MG63 (cell line): ENCODE measurements at regions not wholly inside any gene's neighbourhood (a gene's known extent, or its start where the extent isn't known, plus 50 kb on each side); places are given as distances from the start of the nearest gene placed in this dataset.
A peak's percentile ranks its signal among the peaks of the same experiment; 100 is the strongest.

Experiments
- DNase-seq: peaks from one replicate; pipeline ENCODE4 v3.0.0-alpha.2; 2020
- H3K27me3 ChIP-seq: fragments of 250-450 bp; sonication (Bioruptor Pico); 2 replicates; pipeline ENCODE4 v1.5.1; 2020; ENCODE audit warnings: mild to moderate bottlenecking, moderate library complexity
- H3K36me3 ChIP-seq: fragments of 250-450 bp; sonication (Bioruptor Pico); 2 replicates; pipeline ENCODE4 v1.5.1; 2020; ENCODE audit warnings: mild to moderate bottlenecking, moderate library complexity
- H3K4me3 ChIP-seq: fragments of 250-450 bp; sonication (Bioruptor Pico); 2 replicates; pipeline ENCODE4 v1.5.1; 2020; ENCODE audit warnings: mild to moderate bottlenecking, moderate library complexity
- H3K9me3 ChIP-seq: fragments of 250-450 bp; sonication (Bioruptor Pico); 2 replicates; pipeline ENCODE4 v1.5.1; 2020; ENCODE audit warnings: mild to moderate bottlenecking, moderate library complexity

DNA sequence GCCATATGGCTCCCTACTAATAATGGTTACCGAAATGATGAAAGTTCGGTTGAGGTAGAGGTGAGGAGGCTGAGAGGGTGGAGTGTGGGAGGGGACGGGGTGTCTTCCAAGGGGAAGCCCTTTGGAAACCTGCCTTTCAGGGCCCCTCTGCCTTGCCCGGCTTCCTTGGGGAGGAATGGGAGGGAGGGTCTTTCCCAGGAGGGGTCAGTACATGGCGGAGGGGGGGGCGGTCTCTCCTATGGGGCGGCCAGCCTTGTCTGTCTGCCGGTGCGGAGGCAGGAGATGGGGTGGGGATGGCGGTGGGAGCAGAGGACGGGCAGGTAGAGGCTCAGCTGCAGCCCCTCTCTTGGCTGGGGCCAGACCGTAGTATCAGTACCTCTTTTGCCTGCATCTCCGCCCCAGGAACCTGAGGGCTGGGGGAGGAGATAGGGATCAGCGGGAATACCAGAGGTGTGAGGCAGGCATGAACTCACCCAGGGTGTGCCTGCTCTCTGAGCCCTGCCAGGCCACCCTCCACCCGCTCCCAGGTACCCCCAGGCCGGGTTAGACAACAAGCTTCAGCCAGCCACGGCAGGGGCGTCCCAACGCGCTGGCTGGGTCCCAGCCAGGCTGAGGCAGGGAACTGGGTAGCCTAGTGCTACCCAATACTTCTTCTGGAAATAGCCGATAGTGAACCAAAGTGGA, 79.4 kb upstream of the POU3F1 start:
- no peak for DNase-seq
- Histone ChIP-seq H3K4me3 (no peak overlapping the region), H3K9me3 (no peaks in the 10 kb centered on the region), H3K27me3 (no peaks in the 10 kb centered on the region), H3K36me3 (no peaks in the 10 kb centered on the region)

GRCh38 chr1:38125016-38125415, 78.4 kb upstream of the POU3F1 start:
- 0 out of 2 replicates have a peak, but pooled peaks cover 2% of the 10 kb centered on the region for H3K9me3 ChIP-seq
- no peak overlapping the region for H3K4me3 ChIP-seq
- no peaks in the 10 kb centered on the region for H3K27me3 ChIP-seq
- H3K36me3 ChIP-seq, result no peaks in the 10 kb centered on the region
- DNase-seq, result no peak

DNA sequence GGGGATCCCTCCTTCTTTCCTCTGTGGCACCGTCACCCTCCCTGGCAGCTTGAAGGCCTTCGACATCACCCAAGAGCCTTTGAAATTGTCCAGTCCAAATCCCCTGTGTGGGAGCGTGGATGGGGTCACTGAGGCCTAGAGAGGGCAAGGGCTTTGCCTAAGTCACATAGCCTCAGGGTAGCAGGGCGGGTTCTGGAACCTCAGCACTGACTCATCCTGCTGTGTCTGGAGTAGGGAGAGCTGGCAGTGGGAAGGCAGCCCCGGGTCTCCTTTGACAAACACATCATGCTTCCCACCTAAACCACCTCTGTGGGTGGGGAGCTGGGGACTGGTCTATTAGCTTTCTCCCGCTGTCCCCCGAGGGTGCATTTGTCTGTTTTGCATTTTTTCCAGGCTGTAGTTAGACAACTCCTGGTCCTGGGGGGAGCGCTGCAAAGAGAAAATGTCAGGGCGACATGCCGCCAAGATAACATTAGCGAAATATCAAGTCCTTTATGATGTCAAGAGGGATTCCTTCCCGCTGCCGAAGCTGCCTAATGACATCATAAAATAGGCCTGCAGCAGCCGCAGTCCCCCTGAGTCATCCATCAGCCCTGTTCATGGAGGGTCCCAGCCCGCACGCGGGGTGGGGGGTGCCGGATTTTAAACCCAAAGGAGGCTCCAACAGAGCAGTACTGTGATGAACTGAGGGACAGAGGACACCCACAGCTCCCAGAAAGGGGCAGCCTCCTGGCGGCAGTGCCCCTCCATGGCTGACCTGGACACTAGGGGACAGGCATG, 77.0 kb upstream of the POU3F1 start:
- H3K9me3 ChIP-seq, result 0 out of 2 replicates have a peak, but pooled peaks cover 2% of the 10 kb centered on the region
- no peak overlapping the region for H3K4me3 ChIP-seq
- no peaks in the 10 kb centered on the region for H3K36me3 ChIP-seq
- H3K27me3 ChIP-seq, result no peaks in the 10 kb centered on the region
- peak; percentile 86 for DNase-seq

DNA sequence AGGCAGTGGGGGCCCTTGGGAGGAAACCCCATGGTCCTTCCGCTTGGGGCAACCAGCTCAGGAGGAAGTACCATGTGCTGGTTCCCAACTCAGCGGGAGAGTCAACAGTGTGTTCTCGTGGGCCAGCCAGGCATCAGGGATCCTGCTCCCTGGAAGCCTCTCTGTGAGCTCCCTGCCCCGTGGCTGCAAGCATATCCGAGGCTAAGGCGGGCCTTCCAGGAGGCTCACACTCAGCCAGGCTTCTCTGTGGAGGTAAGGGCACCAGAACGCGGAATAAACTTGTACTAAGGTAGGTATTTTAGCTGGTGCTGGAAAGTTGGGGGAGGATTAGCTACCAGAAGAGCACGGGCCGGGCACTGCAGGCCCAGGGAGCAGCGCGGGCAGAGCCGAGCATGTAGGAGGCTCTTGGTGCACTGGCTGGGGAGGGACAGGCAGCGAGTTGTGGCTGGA, 74.7 kb upstream of the POU3F1 start:
- Histone ChIP-seq H3K4me3 (no peak overlapping the region), H3K36me3 (no peaks in the 10 kb centered on the region), H3K27me3 (no peaks in the 10 kb centered on the region), H3K9me3 (0 out of 2 replicates have a peak, but pooled peaks cover 2% of the 10 kb centered on the region)
- DNase-seq, result peak; percentile 22

DNA sequence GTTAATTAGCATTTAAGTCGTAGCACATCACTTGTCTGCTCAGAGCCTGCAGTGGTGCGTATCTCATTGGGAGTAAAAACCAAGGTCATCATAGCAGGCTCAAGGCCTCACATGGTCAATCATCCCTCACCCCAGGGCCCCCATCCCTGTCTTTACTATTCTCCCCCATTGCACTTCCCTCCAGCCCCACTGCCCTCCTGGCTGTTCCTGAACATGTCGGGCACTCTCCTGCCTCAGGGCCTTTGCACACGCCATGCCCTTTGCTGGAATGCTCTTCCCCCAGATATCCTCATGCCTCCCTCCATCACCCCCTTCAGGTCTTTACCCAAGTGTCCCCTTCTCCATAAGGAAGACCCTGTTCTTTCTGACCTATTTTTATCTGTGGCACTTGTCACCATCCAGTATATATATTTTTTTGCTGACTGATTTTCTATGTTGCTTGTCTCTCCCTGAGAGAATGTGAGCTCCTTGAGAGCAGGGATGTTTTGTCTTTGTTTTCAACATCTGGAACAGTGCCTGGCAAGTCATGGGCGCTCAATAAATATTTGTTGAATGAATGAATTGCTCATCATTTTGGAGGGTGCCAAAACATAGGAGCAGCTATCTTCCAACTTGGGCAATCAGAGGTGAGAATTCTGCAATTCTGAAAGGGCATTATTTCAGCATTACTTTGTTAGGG, 74.1 kb upstream of the POU3F1 start:
- peak; percentile 51 for DNase-seq
- Histone ChIP-seq H3K27me3 (no peaks in the 10 kb centered on the region), H3K36me3 (no peaks in the 10 kb centered on the region), H3K9me3 (0 out of 2 replicates have a peak, but pooled peaks cover 2% of the 10 kb centered on the region), H3K4me3 (no peak overlapping the region)

DNA sequence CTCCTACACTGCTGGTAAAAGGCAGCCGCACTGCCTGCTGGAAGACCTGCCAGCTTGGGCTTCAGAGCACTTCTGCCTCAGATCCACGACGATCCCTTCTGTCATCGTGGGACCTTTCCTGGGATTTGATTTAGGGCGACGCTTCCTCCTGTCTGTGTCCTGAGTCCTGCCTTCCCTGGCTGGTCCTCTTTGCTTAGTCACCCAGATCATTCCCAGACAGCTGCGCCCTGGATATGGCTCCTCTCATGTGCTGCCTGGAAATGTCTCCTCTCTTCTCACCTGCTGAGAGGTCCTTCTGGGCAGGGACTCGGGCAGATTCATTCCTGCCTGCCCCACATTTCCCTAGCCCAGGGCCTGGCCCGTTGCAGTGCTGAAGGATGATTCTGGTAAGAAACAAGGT, 72.4 kb upstream of the POU3F1 start:
- H3K4me3 ChIP-seq, result no peak overlapping the region
- no peaks in the 10 kb centered on the region for H3K27me3 ChIP-seq
- no peaks in the 10 kb centered on the region for H3K36me3 ChIP-seq
- 0 out of 2 replicates have a peak, but pooled peaks cover 2% of the 10 kb centered on the region for H3K9me3 ChIP-seq
- DNase-seq, result no peak

DNA sequence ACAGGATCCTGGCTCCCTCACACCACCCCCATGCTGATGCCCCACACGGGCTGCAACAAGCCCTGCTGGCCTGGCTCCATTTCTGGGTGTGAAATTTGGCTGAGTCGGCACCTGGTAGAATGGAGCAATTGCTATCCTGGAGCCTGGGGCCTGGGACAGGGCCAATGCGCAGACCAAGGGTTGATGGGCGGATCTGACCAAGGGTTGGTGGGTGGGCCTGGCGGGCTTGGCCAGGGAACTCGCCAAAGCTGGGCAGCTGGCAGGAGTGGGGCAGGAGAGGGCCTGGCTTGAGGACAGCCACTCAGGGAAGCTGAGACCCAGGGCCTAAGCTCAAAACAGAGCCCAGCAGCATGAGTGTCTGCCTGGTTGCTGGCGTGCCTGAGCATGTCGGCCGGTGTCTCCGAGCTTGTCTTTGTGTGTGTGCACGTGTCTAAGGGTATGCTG, 70.9 kb upstream of the POU3F1 start:
- Histone ChIP-seq H3K27me3 (no peaks in the 10 kb centered on the region), H3K4me3 (no peak overlapping the region), H3K36me3 (no peaks in the 10 kb centered on the region), H3K9me3 (0 out of 2 replicates have a peak, but pooled peaks cover 2% of the 10 kb centered on the region)
- peak; percentile 52 for DNase-seq

GRCh38 chr1:38115682-38116202, 69.1 kb upstream of the POU3F1 start:
- Histone ChIP-seq H3K9me3 (0 out of 2 replicates have a peak, but pooled peaks cover 2% of the 10 kb centered on the region), H3K36me3 (no peaks in the 10 kb centered on the region), H3K4me3 (no peak overlapping the region), H3K27me3 (no peaks in the 10 kb centered on the region)
- DNase-seq, result no peak

DNA sequence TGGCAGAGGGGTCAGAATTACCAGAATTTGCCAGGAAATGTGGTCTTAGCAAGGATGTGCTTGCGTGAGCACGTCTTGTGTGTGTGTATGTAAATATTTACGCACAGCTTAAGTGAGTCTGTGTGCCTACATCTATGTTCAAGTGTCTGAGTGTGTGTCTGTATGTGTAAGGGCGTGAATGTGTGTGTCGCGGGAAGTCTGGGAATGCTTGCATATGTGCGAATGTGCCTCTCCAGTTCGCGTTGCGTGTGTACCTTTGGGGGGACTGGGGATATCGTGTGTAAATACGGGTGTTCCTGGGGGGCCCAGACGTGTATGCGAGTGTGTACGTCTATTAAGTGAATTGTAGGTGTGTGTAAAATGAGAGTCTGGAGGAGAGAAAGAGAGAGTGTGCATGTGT, 68.6 kb upstream of the POU3F1 start:
- H3K9me3 ChIP-seq, result no peaks in the 10 kb centered on the region
- H3K27me3 ChIP-seq, result no peaks in the 10 kb centered on the region
- H3K36me3 ChIP-seq, result no peaks in the 10 kb centered on the region
- DNase-seq, result no peak
- H3K4me3 ChIP-seq, result no peak overlapping the region

GRCh38 chr1:38114241-38115026, 67.8 kb upstream of the POU3F1 start:
- H3K9me3 ChIP-seq, result no peaks in the 10 kb centered on the region
- DNase-seq, result peak; percentile 92
- H3K27me3 ChIP-seq, result no peaks in the 10 kb centered on the region
- H3K36me3 ChIP-seq, result no peaks in the 10 kb centered on the region
- H3K4me3 ChIP-seq, result no peak overlapping the region

GRCh38 chr1:38113159-38113666, 66.6 kb upstream of the POU3F1 start:
- no peak overlapping the region for H3K4me3 ChIP-seq
- H3K27me3 ChIP-seq, result no peaks in the 10 kb centered on the region
- H3K9me3 ChIP-seq, result no peaks in the 10 kb centered on the region
- DNase-seq, result no peak
- H3K36me3 ChIP-seq, result no peaks in the 10 kb centered on the region

DNA sequence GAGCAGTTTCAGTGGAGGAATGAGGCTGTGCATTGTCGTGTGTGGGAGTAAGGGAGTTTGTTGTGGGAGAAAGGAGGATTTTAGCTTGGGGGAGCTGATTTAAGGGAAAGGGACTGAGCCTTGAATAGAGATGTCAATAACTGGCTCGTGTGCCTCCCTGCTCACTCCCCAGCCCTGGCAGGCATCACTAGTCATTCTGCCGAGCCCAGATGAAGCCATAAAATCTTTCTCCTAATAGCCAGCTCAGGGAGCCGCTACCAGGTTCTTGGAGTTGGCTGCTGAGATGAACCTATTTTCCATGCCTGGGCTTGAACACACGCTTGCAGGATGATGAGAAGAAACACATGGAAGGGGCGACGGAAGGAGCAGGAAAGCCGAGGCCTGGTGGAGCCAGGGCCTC, 65.0 kb upstream of the POU3F1 start:
- Histone ChIP-seq H3K36me3 (no peaks in the 10 kb centered on the region), H3K9me3 (no peaks in the 10 kb centered on the region), H3K4me3 (no peak overlapping the region), H3K27me3 (no peaks in the 10 kb centered on the region)
- no peak for DNase-seq

DNA sequence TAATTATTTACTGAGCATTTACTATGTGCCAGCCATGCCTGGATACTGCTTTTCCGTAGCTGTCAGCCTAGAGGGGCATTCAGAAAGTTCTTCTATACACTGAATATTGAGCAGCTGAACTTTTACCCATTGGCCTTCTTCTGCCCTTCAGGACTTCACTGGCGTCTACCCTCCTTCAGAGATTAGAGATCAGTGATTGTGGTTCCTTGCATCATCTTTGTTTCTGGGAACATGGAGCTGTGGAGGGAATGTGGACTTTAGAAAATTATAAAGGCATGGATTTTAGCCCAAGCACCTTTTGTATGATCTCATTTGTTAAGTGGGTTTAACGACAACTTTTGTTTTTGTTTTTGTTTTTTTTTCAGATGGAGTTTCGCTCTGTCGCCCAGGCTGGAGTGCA, 58.7 kb upstream of the POU3F1 start:
- H3K27me3 ChIP-seq, result no peaks in the 10 kb centered on the region
- DNase-seq, result no peak
- H3K36me3 ChIP-seq, result no peaks in the 10 kb centered on the region
- no peaks in the 10 kb centered on the region for H3K9me3 ChIP-seq
- no peak overlapping the region for H3K4me3 ChIP-seq

DNA sequence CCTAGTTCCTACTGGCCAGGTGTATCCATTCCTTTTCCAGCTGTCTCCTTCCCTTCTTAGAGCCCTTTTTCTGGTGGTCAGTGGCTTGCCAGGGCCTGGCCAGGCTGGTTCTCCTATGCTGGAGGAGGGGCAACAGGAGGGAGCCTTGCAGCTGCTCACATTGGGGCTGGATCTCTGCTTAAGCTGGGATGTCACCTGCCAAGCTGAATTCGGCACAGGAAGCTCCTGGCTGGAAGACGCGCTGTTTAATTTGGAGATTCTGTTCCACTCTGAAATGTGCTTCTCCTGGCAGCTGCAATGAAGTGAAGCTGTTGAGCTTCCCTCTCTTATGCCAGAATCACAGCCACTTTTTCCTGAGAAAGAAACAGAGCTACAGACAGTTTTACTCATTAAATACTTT, 56.0 kb upstream of the POU3F1 start:
- H3K27me3 ChIP-seq, result no peaks in the 10 kb centered on the region
- no peak for DNase-seq
- no peak overlapping the region for H3K4me3 ChIP-seq
- no peaks in the 10 kb centered on the region for H3K9me3 ChIP-seq
- no peaks in the 10 kb centered on the region for H3K36me3 ChIP-seq

GRCh38 chr1:38101037-38101785, 54.6 kb upstream of the POU3F1 start:
- no peak overlapping the region for H3K4me3 ChIP-seq
- H3K27me3 ChIP-seq, result no peaks in the 10 kb centered on the region
- no peaks in the 10 kb centered on the region for H3K9me3 ChIP-seq
- no peak for DNase-seq
- H3K36me3 ChIP-seq, result no peaks in the 10 kb centered on the region
